Panc1 (cell line): ENCODE measurements at regions not wholly inside any gene's neighbourhood (a gene's known extent, or its start where the extent isn't known, plus 50 kb on each side); places are given as distances from the start of the nearest gene placed in this dataset.

Experiments used
- POLR2AphosphoS5 ChIP-seq: IDR thresholded peaks from 2 replicates; pipeline ENCODE4 v1.6.1; 2012; ENCODE audit warnings: mild to moderate bottlenecking, low read depth, low read length, moderate library complexity
- REST ChIP-seq, 2 experiments: IDR thresholded peaks; 2 replicates each; pipeline ENCODE4 v1.6.1; 2011 to 2012; ENCODE audit warnings: low read depth in 2 of 2, control low read depth in 1 of 2, low read length in 1 of 2, mild to moderate bottlenecking in 1 of 2, moderate library complexity in 1 of 2; ENCODE audit not compliant: insufficient read depth in 1 of 2
- SIN3A ChIP-seq: IDR thresholded peaks from 2 replicates; pipeline ENCODE4 v1.6.1; 2012; ENCODE audit warnings: low read depth, mild to moderate bottlenecking, low read length, moderate library complexity, borderline replicate concordance; ENCODE audit not compliant: insufficient read depth
- TCF7L2 ChIP-seq: IDR thresholded peaks from 2 replicates; pipeline ENCODE4 v1.6.1; 2011; ENCODE audit warnings: mild to moderate bottlenecking, low read depth, low read length, inconsistent platforms
- TF ChIP-seq, protein P1 (sequence below): fragments of 450-650 bp; IDR thresholded peaks from 2 replicates; pipeline ENCODE4 v1.5.1; 2017; ENCODE audit warnings: mild to moderate bottlenecking

- TF ChIP-seq, protein P1, sequence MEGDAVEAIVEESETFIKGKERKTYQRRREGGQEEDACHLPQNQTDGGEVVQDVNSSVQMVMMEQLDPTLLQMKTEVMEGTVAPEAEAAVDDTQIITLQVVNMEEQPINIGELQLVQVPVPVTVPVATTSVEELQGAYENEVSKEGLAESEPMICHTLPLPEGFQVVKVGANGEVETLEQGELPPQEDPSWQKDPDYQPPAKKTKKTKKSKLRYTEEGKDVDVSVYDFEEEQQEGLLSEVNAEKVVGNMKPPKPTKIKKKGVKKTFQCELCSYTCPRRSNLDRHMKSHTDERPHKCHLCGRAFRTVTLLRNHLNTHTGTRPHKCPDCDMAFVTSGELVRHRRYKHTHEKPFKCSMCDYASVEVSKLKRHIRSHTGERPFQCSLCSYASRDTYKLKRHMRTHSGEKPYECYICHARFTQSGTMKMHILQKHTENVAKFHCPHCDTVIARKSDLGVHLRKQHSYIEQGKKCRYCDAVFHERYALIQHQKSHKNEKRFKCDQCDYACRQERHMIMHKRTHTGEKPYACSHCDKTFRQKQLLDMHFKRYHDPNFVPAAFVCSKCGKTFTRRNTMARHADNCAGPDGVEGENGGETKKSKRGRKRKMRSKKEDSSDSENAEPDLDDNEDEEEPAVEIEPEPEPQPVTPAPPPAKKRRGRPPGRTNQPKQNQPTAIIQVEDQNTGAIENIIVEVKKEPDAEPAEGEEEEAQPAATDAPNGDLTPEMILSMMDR, result no peak
- no peak for TF ChIP-seq REST (IDR thresholded peaks at IDR 0.05; ENCODE audit: insufficient read depth in 1 of 2, low read depth in 2 of 2, low read length in 1 of 2)
- TF ChIP-seq POLR2AphosphoS5, result no peak
- TF ChIP-seq SIN3A, result no peak
- TF ChIP-seq TCF7L2, result no peak
These were observed 99.8 kb upstream of the PELI1 start for GRCh38 chr2:64244037-64244416.
